ENCODE measurements at regions not wholly inside any gene's neighbourhood (a gene's known extent, or its start where the extent isn't known, plus 50 kb on each side); places are given as distances from the start of the nearest gene placed in this dataset.
A peak's percentile ranks its signal among the peaks of the same experiment; 100 is the strongest.

- no peak overlapping the region for H3K27ac ChIP-seq
- no peak for DNase-seq
- intact Hi-C loops (cut with DNase I; ENCODE audit: low total_unique reads), result no loop called here
- no peaks in the 10 kb centered on the region for H3K36me3 ChIP-seq
- TF ChIP-seq POLR2A (IDR thresholded peaks at IDR 0.05), result no peak
- no peaks in the 10 kb centered on the region for H3K27me3 ChIP-seq
- ATAC-seq, result peak; percentile 12 to 36
- in situ Hi-C loops (cut with MboI; ENCODE audit: low sequenced_read_pairs in 4 of 4), result no loop called here
- H3K4me1 ChIP-seq, result peaks cover 0 to 11% of the 10 kb centered on the region in 2 donors
- H3K4me3 ChIP-seq, result no peak overlapping the region
- no peaks in the 10 kb centered on the region for H3K9me3 ChIP-seq
Observed at GRCh38 chr5:37893434-37894134, 53.7 kb upstream of the GDNF start.

DNA sequence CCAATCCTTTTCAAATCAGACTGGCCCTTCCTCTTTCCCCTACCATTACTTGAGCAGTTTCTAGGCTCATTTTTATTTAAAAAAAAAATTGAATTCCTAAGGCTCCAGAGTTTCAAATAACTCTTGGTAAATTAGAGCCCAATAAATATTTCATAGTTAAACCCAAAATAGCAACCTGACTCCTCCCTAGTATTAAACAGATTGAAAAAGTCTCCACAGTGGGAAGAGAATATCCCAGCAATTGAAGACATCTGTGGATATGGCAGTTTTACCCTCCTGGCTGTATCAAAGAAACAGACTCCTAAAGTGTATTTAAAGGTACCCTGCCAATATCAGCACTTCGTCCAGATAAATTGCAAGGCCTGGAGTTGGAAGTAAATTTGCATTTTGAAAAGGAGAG lies 52.7 kb upstream of the GDNF start:
- no peak for ATAC-seq
- TF ChIP-seq, protein P1, sequence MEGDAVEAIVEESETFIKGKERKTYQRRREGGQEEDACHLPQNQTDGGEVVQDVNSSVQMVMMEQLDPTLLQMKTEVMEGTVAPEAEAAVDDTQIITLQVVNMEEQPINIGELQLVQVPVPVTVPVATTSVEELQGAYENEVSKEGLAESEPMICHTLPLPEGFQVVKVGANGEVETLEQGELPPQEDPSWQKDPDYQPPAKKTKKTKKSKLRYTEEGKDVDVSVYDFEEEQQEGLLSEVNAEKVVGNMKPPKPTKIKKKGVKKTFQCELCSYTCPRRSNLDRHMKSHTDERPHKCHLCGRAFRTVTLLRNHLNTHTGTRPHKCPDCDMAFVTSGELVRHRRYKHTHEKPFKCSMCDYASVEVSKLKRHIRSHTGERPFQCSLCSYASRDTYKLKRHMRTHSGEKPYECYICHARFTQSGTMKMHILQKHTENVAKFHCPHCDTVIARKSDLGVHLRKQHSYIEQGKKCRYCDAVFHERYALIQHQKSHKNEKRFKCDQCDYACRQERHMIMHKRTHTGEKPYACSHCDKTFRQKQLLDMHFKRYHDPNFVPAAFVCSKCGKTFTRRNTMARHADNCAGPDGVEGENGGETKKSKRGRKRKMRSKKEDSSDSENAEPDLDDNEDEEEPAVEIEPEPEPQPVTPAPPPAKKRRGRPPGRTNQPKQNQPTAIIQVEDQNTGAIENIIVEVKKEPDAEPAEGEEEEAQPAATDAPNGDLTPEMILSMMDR (IDR thresholded peaks at IDR 0.05 in 4 of 5, conservative IDR thresholded peaks at IDR 0.05 in 1 of 5), result no peak
- no peak for TF ChIP-seq POLR2A (IDR thresholded peaks at IDR 0.05)
- Histone ChIP-seq H3K27ac (no peak overlapping the region), H3K4me3 (no peak overlapping the region), H3K36me3 (no peaks in the 10 kb centered on the region), H3K27me3 (no peaks in the 10 kb centered on the region), H3K4me1 (peaks cover 0 to 11% of the 10 kb centered on the region in 2 donors), H3K9me3 (no peaks in the 10 kb centered on the region)
- in situ Hi-C loops (cut with MboI; ENCODE audit: low sequenced_read_pairs in 4 of 4), result no loop called here
- intact Hi-C loops (cut with DNase I; ENCODE audit: low total_unique reads), result no loop called here
- DNase-seq, result no peak

GRCh38 chr5:37891832-37892231 lies 52.0 kb upstream of the GDNF start:
- Histone ChIP-seq H3K4me3 (no peak overlapping the region), H3K27ac (no peak overlapping the region), H3K9me3 (no peaks in the 10 kb centered on the region), H3K27me3 (no peaks in the 10 kb centered on the region), H3K4me1 (peaks cover 0 to 11% of the 10 kb centered on the region in 2 donors), H3K36me3 (no peaks in the 10 kb centered on the region)
- TF ChIP-seq, protein P1 (IDR thresholded peaks at IDR 0.05 in 4 of 5, conservative IDR thresholded peaks at IDR 0.05 in 1 of 5), result no peak
- no peak for TF ChIP-seq POLR2A (IDR thresholded peaks at IDR 0.05)
- DNase-seq (no peak), ATAC-seq (no peak)
- intact Hi-C loops (cut with DNase I; ENCODE audit: low total_unique reads), result no loop called here
- in situ Hi-C loops (cut with MboI; ENCODE audit: low sequenced_read_pairs in 4 of 4), result no loop called here

DNA sequence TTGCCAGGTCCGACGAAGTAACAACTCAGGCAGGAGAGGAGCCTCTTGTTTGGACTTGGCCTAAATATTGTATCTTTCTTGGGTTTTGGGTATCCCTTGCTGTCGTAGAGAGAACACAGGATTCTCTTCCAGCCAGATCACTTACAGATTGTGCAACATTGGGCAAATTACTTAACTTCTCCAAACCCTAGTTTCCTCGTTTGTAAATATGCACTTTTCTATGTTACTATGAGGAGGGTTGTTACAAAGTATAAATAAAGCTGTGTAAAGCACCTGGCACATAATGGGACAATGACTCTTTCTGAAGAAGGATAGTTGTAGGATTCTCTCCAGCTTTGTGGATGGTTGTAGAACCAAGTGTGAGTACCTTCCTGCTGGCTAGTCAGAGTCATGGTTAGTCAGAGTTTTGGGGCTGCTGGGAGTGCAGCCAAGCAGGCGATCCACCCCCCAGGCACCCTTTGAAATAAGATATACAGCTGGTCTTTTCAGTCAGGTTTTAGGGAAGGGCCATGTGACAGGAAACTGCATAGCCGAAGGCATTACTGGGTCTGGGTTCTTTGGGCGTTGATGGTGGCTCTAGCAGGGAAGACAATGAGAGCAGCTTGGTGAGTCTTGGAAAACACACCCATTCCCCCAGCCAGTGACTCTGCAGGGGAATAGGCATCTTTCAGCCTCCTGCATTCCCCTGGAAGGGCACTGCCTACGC lies 49.9 kb upstream of the GDNF start:
- TF ChIP-seq POLR2A (IDR thresholded peaks at IDR 0.05), result no peak
- TF ChIP-seq, protein P1 (IDR thresholded peaks at IDR 0.05 in 4 of 5, conservative IDR thresholded peaks at IDR 0.05 in 1 of 5), result no peak
- no peak overlapping the region for H3K4me3 ChIP-seq
- H3K36me3 ChIP-seq, result no peaks in the 10 kb centered on the region
- ATAC-seq, result no peak
- no peaks in the 10 kb centered on the region for H3K9me3 ChIP-seq
- DNase-seq, result no peak
- peaks cover 0 to 11% of the 10 kb centered on the region in 2 donors for H3K4me1 ChIP-seq
- H3K27ac ChIP-seq, result no peak overlapping the region
- in situ Hi-C loops (cut with MboI; ENCODE audit: low sequenced_read_pairs in 4 of 4), result no loop called here
- H3K27me3 ChIP-seq, result no peaks in the 10 kb centered on the region
- intact Hi-C loops (cut with DNase I; ENCODE audit: low total_unique reads), result no loop called here

Data from gastrocnemius medialis (tissue), 4 donors.